IPS DF 6.9 (cell line): ENCODE measurements at regions not wholly inside any gene's neighbourhood (a gene's known extent, or its start where the extent isn't known, plus 50 kb on each side); places are given as distances from the start of the nearest gene placed in this dataset.

Experiments
- DNase-seq: peaks from one replicate; pipeline ENCODE4 v3.0.0-alpha.2; 2013; ENCODE audit warnings: low read depth, low spot score
- H3K27ac ChIP-seq: one replicate; pipeline ENCODE4 v1.5.1; 2013; ENCODE audit warnings: low read length, control low read depth
- H3K27me3 ChIP-seq: 2 replicates; pipeline ENCODE4 v1.6.1; 2013; ENCODE audit warnings: mild to moderate bottlenecking, low read length; ENCODE audit not compliant: control insufficient read depth, insufficient read depth
- H3K36me3 ChIP-seq: 2 replicates; pipeline ENCODE4 v1.6.1; 2013; ENCODE audit warnings: low read length; ENCODE audit not compliant: control insufficient read depth, insufficient read depth
- H3K4me1 ChIP-seq: 2 replicates; pipeline ENCODE4 v1.6.1; 2013; ENCODE audit warnings: low read length; ENCODE audit not compliant: control insufficient read depth, insufficient read depth
- H3K4me3 ChIP-seq: 2 replicates; pipeline ENCODE4 v1.5.1; 2013; ENCODE audit warnings: mild to moderate bottlenecking, low read length
- H3K9me3 ChIP-seq: 2 replicates; pipeline ENCODE4 v1.6.1; 2013; ENCODE audit warnings: low read length, inconsistent platforms; ENCODE audit not compliant: control insufficient read depth, insufficient read depth
- WGBS: extraction: QIAGEN DNeasy Blood & Tissue Kit; methylation state at CpG from one replicate; pipeline ENCODE4 v1.1.7; 2013; ENCODE audit warnings: mixed read lengths, missing lambda C conversion rate; ENCODE audit not compliant: insufficient read length, insufficient coverage; 5-methylcytosine and 5-hydroxymethylcytosine counted together

GRCh38 chr13:73835138-73835721 is 299.0 kb downstream of the KLF12 start:
- no peaks in the 10 kb centered on the region for H3K9me3 ChIP-seq
- no peak overlapping the region for H3K4me3 ChIP-seq
- no peaks in the 10 kb centered on the region; the same call in 1 of the 2 replicates for H3K4me1 ChIP-seq
- WGBS = no CpG with 5 or more reads among the region's 5 CpGs
- H3K27me3 ChIP-seq = no peaks in the 10 kb centered on the region
- no peak overlapping the region for H3K27ac ChIP-seq
- H3K36me3 ChIP-seq = no peaks in the 10 kb centered on the region
- DNase-seq = peak; percentile 27

GRCh38 chr13:73833325-73834070 is 300.7 kb downstream of the KLF12 start:
- Histone ChIP-seq H3K36me3 (no peaks in the 10 kb centered on the region), H3K27me3 (no peaks in the 10 kb centered on the region), H3K4me1 (no peaks in the 10 kb centered on the region; the same call in 1 of the 2 replicates), H3K9me3 (no peaks in the 10 kb centered on the region), H3K27ac (no peak overlapping the region), H3K4me3 (no peak overlapping the region)
- DNase-seq = no peak
- 100% methylated on average over 3 of the region's 7 CpGs for whole genome bisulfite sequencing

- Histone ChIP-seq H3K4me1 (no peaks in the 10 kb centered on the region; the same call in 1 of the 2 replicates), H3K4me3 (no peak overlapping the region), H3K9me3 (no peaks in the 10 kb centered on the region), H3K27me3 (no peaks in the 10 kb centered on the region), H3K27ac (no peak overlapping the region), H3K36me3 (no peaks in the 10 kb centered on the region)
- no CpG with 5 or more reads among the region's 3 CpGs for WGBS
- no peak for DNase-seq
Observed at GRCh38 chr13:73832825-73833224, 301.4 kb downstream of the KLF12 start.

- Histone ChIP-seq H3K4me1 (no peaks in the 10 kb centered on the region; the same call in 1 of the 2 replicates), H3K27me3 (no peaks in the 10 kb centered on the region), H3K9me3 (no peaks in the 10 kb centered on the region), H3K27ac (no peak overlapping the region), H3K36me3 (no peaks in the 10 kb centered on the region), H3K4me3 (no peak overlapping the region)
- no peak for DNase-seq
- no CpG with 5 or more reads among the region's 4 CpGs for WGBS
Observed at GRCh38 chr13:73832128-73832588, 302.0 kb downstream of the KLF12 start.

- Histone ChIP-seq H3K9me3 (no peaks in the 10 kb centered on the region), H3K27ac (no peak overlapping the region), H3K36me3 (no peaks in the 10 kb centered on the region), H3K4me3 (no peak overlapping the region), H3K27me3 (no peaks in the 10 kb centered on the region), H3K4me1 (no peaks in the 10 kb centered on the region)
- no peak for DNase-seq
- no CpG with 5 or more reads among the region's 1 CpG for WGBS
Observed at GRCh38 chr13:73829416-73829815, 304.8 kb downstream of the KLF12 start.

- no peak for DNase-seq
- H3K4me3 ChIP-seq = no peak overlapping the region
- H3K36me3 ChIP-seq = no peaks in the 10 kb centered on the region
- H3K9me3 ChIP-seq = no peaks in the 10 kb centered on the region
- H3K4me1 ChIP-seq = no peaks in the 10 kb centered on the region
- no CpG with 5 or more reads among the region's 4 CpGs for WGBS
- H3K27me3 ChIP-seq = no peaks in the 10 kb centered on the region
- H3K27ac ChIP-seq = no peak overlapping the region
Observed at GRCh38 chr13:73828811-73829210, 305.4 kb downstream of the KLF12 start.

GRCh38 chr13:73827434-73827833 is 306.8 kb downstream of the KLF12 start:
- WGBS = no CpG with 5 or more reads among the region's 3 CpGs
- Histone ChIP-seq H3K4me3 (no peak overlapping the region), H3K27ac (no peak overlapping the region), H3K36me3 (no peaks in the 10 kb centered on the region), H3K4me1 (no peaks in the 10 kb centered on the region), H3K27me3 (no peaks in the 10 kb centered on the region), H3K9me3 (no peaks in the 10 kb centered on the region)
- no peak for DNase-seq

- Histone ChIP-seq H3K4me3 (no peak overlapping the region), H3K4me1 (no peaks in the 10 kb centered on the region), H3K27ac (no peak overlapping the region), H3K27me3 (no peaks in the 10 kb centered on the region), H3K9me3 (no peaks in the 10 kb centered on the region), H3K36me3 (no peaks in the 10 kb centered on the region)
- DNase-seq = no peak
- WGBS = no CpG with 5 or more reads among the region's 3 CpGs
Observed at GRCh38 chr13:73825143-73825542, 309.1 kb downstream of the KLF12 start.

- Histone ChIP-seq H3K9me3 (no peaks in the 10 kb centered on the region), H3K27me3 (no peaks in the 10 kb centered on the region), H3K36me3 (no peaks in the 10 kb centered on the region), H3K27ac (no peak overlapping the region), H3K4me3 (no peak overlapping the region), H3K4me1 (no peaks in the 10 kb centered on the region)
- no peak for DNase-seq
- no CpG with 5 or more reads among the region's 6 CpGs for WGBS
Observed at GRCh38 chr13:73822668-73823592, 311.3 kb downstream of the KLF12 start.

- Histone ChIP-seq H3K9me3 (no peaks in the 10 kb centered on the region), H3K27ac (no peak overlapping the region), H3K4me1 (no peaks in the 10 kb centered on the region), H3K36me3 (no peaks in the 10 kb centered on the region), H3K27me3 (no peaks in the 10 kb centered on the region), H3K4me3 (no peak overlapping the region)
- DNase-seq = no peak
- WGBS = no CpG with 5 or more reads among the region's 2 CpGs
Observed at GRCh38 chr13:73820688-73821087, 313.5 kb downstream of the KLF12 start.
